HG02610 (cell line): ENCODE measurements at regions not wholly inside any gene's neighbourhood (a gene's known extent, or its start where the extent isn't known, plus 50 kb on each side); places are given as distances from the start of the nearest gene placed in this dataset.
"Not testable (repeated sequence)": the region's sequence is repeated elsewhere in the genome, so short reads cannot be mapped to it uniquely, and the experiment has no call there.

Experiments used
- ATAC-seq: cut with Tn5 transposase; IDR thresholded peaks from one replicate; pipeline ENCODE4 v1.9.1; 2021; ENCODE audit warnings: mild to moderate bottlenecking, moderate library complexity; ENCODE audit not compliant: unreplicated experiment

DNA sequence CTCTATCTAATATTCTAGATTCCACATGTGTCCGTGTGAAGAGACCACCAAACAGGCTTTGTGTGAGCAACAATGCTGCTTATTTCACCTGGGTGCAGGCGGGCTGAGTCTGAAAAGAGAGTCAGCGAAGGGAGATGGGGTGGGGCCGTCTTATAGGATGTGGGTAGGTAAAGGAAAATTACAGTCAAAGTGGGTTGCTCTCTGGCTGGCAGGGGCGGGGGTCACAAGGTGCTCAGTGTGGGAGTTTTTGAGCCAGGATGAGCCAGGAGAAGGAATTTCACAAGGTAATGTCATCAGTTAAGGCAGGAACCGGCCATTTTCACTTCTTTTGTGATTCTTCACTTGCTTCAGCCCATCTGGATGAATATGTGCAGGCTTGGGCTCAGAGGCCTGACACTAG lies 779.3 kb downstream of the RNF144A start:
- not testable (repeated sequence) for ATAC-seq

DNA sequence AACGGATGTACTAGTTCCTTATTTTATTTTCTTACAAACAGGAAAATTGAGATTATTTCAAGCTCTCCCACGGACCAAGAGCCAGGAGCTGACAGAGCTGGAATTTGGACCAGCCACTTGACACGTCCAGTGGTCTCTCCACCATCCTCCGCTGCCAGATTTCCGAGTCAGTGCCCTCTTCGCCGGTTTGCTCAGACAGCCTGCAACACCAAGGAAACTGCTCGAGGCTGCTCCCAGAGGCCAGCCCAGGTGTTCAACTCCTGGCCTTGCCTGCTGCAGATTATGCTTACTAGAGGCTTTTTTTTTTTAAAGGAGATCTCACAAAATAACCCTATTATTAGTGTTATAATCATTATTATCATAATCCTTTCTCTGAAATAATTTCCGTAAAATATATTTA lies 779.8 kb downstream of the RNF144A start:
- no peak for ATAC-seq

DNA sequence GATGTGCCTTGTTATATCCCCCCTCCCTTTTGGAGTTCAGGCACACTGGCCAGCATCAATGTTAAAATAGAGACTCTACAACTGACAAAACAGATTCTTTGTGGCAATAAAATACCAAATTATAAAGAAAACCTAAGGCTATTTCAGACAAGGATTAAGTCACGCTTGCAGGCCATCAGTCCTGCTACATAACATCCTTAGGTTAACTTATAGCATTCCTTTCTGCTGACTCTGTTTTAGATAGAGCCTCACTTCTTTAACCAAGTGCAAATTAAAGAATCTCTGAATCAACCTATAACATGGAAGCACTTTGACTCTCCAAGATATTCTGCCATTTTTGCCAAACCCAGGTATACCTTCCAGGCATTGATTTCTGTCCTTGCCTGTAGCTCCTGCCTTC lies 784.6 kb downstream of the RNF144A start:
- no peak for ATAC-seq

DNA sequence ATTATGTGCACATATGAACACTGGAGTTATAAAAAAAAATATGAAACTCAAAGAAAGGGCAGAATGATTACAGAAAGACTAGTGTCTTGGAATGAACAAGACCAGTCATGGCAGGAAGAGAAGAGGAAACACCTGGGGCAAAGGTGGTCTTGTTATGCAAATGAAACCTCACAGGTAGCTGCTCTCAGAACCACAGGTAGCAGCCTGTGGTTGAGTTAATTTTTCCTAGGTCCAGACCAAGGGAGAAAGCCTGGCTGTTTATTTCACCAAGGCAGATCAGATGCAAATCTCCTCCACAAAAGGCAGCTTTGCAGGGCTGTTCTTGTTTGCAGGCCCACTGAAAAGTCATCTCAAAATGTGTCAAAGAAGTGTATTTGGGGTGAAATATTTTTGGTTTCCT lies 785.8 kb downstream of the RNF144A start:
- no peak for ATAC-seq

DNA sequence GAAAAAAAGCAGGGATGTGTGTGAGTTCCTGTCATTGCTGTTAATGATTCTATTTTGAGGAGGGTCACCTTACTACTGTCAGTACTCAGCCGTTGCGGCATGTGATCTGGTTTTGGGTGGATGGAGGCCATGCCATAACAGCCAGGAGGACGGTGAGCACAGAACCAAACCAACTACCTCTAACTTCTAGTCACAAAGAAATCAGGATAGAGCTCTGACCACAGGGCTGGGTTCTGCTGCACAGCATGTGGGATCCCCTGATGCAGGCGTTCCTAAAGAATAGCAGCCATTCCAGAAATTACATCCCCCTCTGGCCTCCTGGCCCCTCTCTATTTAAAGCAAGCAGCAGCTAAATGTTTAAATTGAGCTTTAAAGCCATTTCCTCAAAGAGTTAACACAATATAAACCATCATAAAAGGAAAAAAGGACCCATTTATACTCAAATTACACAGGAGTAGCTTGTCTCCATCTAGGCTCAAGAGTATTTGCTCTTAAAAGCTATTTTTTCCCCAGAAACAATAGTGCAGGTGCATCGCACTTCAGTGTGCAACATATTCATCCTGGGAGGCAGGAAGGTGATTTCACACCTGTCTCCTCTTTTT lies 786.4 kb downstream of the RNF144A start:
- no peak for ATAC-seq

DNA sequence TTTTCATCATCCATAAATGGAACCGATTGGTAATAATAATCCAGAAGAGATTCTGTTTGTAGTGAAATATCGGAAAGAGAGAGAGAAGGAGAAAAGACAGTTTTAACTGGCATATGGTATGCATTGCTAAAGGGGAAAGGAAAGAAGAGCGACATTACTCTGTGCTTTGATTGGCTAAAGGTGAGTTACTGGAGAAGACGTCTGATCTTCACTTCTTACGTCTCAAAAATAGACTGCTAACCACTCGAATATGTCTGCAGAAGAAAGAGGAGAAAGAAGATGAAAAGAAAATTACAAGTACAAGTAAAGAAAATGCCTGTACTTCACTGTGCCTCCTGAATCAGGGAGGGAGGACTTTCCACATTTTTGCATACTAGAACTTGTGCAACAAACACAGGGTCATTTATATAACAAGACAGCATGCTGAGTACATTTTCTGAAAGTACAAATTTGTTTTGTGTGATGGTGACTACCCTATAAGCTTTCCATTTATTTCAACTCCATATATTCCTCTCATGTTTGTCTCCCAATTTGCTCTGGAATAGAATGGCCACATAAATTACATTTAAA lies 787.2 kb downstream of the RNF144A start:
- no peak for ATAC-seq

DNA sequence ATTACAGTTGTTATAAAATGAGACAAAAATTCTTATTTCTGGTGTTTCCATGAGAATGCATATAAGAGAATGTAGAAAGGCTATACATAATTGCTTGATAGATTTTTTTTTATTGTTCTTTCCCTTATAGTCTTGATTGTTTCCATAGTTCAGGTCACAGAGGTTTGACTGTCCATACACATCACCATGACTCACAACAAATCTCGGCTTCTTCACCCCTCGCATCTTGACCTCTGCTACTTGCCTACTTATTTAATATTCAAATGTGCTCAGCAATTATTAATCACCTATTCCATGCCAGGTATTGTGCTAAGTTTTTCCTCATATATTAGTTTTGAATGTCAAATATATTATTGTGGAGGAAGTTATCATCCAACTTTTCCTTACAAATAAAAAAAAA lies 789.6 kb downstream of the RNF144A start:
- ATAC-seq, result no peak

DNA sequence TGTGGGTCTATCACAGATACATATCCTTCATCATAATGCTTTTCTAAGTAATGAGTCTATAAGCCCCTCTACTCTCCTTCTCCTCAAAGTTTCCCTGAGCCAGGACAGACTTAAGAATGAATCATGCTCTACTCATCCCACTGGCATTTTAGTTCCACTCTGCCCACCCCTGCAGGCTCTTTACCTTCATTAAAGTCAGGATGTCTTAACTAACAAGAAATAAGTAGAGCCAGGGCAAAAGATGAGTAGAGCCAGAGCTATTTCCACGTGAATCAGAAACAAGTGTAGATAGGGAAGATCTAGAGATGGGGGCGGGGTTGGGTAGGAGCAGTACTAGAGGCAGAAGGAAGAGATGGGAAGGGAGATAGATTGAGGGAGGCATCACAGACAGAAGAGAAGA lies 790.5 kb downstream of the RNF144A start:
- no peak for ATAC-seq

DNA sequence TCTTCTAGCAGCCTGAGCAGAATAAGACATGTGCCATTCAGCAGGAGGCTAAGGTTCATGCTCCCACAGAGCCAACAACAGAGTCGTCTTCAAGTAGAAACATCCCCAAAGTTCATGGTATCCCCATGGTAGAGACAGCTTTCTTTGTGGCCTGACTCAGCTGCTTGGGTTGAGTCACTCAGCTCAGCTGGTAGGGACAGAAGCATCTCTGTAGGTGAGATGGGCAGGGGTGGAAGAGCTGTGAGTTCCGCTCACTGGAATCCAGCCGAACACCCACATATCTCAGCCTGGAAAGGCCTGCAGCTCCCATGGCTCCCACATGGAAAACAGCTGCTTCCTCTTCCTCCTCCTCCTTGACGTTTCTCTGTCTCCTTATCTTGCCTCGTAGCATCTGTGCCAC lies 792.7 kb downstream of the RNF144A start:
- ATAC-seq, result no peak

DNA sequence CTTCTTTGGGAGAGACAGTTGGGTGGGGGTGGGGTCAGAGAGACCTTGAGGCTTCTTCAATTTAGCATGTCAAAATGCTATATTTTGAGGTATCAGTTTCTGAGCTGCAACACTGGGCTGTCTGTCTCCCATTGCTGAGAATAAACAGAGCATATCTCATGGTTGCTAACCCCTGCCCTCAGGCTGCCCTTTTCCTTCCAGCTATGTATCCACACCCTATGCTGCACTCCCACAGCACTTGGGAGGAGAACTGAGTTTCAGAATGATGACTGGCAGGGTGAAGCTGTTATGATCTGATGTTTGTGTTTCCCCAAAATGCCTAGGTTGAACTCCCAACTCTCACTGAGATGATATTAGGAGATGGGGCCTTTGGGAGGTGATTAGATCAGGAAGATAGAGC lies 794.0 kb downstream of the RNF144A start:
- ATAC-seq, result no peak

DNA sequence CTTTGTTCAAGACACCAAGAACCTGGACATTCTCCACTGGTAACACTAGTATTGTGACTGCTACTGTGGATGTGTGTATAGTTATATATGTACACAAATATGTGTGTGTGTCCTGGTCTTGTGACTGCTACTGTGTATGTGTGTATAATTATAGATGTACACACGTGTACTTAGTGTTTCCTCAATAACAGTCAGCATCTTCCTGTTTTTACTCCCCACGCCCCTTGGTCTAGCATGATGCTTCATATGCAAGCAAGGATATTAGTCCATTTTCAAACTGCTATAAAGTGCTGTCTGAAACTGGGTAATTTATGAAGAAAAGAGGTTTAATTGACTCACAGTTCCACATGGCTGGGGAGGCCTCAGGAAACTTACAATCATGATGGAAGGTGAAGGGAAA lies 802.7 kb downstream of the RNF144A start:
- no peak for ATAC-seq

DNA sequence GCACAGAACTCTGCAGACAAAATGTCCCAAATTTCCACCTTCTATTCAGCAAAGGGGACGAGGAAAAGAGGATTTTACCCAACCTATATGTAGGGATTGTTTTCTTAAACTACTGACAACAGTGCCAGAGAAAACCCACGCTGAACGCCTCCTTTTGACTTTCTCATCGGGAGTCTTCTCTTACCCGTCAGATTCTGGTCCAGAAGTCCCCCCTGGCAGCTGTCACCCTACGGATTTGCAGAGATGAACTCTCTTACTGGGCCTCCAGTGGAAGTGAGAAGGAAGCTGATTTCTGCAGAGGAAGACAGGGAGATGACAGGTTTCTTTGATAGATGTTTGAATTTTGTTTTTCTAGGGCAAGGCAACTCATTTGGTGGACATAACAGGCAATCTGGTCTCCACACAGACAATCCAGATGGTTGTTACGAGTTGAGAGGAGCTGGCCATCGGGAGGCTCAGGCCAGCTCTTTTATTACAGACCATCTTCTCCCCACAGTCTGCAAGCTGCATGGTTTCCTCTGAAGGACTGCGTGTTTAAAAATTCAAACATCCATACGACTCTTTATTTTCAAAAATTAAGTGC lies 804.3 kb downstream of the RNF144A start:
- no peak for ATAC-seq

DNA sequence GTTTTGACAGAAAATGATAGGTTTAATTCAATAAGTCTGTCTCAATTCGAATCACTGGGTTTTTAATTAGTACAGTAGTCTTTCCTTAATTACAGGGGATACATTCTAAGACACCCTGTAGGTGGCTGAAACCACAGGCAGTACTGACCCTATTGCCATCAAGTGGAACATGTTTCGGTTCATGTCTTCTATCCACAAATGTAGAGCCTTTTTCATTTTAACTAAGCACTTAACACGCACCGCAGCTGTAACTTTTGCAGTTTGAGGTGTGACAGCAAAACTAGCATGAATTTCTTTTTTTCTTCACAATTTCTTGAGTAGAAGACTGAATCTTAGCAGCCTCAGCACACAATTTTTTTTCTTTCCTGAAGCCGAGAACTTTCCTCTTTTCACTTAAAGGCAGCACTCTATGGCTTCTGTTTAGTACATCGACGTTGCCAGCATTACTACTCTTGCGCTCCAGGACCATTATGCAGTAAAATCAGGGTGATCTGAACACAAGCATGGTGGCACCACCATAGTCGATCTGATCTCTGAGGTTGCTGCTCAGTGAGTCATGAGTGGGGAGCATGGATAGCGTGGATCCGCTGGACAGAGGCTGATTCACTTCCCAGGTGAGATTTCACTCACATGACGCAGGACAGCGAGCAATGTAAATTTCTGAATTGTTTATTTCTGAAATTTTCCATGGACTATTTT lies 805.1 kb downstream of the RNF144A start:
- no peak for ATAC-seq

DNA sequence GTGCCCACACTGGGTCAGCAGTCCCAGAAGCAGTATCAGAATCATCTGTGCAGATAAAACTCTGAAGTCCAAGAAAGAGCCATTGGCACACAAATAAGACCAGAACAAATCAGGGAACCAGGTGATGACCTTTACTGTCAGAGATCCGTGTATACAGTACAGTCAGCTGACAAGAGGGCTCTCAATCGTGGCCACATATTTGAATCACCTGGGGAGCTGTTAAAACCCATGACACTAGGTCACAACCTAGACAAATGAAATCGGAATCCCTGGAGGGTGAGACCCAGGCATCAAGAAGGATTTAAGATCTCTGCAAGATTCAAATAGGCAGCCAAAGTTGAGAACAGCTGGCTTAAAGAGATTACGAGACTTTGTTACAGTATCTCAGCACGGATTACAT lies 807.1 kb downstream of the RNF144A start:
- no peak for ATAC-seq

DNA sequence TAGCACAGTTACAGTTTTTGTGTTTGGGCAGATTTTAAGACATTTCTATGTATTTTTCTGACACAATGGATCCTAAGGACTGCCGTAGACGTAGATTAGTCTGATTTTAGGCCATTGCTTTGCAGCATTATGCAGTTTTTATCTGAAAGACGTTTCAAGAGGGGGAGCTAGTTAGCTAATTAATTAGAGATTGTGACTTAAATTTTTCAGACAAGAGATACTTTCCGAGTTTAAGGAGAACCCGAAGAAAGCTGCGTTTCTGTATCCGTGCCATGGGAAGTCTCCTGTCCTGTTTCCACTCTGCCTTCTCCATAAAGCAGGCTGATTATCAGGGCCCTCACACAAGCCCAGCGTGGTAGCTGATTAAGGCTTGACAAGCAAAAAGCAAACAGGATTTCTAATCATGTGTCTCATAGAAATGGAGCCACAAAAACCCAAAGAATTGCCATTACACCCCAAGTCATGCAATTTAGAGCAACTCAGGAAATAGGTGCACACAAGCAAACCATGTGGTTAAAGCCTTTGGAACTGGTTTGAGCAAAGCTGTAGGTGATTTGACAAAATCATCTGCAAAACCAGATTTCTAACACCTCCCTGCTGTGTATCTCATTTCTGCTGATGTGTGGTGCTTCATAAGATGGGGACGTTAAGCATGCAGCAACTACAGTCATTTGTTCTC lies 808.1 kb downstream of the RNF144A start:
- no peak for ATAC-seq

DNA sequence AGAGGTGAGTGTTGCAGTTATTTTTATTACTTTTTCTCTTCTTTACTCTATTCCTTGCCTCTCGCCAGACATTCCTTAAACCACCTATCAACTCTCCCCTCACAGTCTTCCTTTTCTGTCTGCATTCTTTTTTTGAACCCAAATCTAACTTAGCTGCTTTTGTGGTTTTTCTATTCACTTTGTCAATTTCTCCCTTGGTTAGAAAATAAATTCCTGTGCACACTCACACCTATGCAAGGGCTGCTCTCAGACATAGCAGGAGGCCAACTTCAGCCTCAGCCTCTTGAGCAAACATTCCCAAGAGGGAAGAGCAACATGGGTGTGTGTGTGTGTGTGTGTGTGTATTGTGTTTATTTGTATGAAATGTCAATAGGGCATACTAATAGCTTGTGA lies 808.6 kb downstream of the RNF144A start:
- ATAC-seq, result no peak

DNA sequence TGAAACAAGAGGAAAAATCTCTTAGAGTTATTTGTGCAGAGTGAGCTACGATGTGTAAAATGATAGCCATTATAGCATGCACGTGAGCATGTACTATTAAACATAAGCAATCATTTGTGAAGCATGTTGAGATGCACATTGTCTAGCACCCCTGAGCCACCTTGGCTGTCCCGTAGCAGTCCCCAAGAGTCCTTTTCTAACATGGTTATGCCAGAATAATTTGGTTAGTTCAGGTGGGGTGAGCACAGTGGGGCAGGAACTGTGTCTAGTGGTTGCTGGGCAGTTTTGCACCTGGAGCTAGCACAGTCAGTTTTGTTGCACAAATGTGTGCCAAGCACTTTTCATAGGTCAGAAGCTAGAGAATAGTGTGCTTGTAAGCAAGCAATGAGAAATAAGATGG lies 809.8 kb downstream of the RNF144A start:
- ATAC-seq, result no peak

DNA sequence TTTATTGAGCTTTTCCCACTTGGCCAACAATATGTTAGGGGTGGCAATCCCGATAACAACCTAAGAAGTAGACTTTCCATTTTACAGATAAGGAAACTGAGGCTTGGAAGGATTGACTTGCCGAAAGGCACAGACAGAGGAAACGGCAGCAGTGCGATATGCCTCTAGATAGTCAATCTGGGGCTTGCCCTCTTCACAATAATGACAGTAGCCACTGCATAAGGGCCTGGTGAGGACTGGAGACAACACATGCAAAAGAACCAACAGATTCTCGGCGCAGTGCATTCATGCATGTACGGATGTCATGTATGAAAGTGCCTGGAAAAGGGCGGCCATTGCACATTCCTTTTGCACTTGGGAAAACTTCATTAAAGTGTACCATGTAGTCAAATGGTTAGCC lies 811.2 kb downstream of the RNF144A start:
- ATAC-seq, result no peak

DNA sequence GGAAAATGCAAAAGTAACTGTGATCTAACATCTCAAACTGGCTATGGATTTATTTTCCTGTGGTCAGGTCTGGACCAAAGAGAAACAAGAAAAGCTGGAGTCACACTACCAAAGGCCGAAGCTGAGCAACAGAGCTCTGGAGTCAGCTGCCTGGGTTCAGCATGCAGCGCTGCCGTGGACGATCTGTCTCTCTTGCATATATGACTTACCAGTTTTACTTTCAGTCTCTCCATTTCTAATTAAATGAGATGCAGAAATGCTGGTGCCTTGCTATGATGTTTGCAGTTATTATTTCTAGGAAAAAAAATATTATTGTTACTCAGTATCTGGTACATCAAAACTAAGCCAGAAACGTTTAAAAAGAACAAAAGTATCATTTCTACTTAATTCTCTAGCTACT lies 813.2 kb downstream of the RNF144A start:
- no peak for ATAC-seq

DNA sequence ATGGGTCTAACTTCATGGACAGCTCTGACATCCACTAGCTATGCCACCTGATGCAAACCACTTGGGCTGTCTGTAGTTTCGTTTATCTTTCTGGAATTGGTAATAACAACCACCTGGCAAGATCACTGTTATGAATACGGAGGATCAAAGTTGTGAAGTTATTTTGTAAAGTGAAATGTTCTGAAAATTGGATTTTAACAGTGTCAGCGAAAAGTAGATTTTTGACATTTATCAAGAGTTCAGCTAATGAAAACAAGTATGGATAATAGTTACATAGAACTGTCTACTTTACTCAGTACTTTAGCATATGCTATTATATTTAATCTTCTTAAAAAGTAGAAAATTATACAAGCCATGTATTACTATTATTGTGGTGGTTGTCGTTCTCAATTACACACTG lies 813.8 kb downstream of the RNF144A start:
- no peak for ATAC-seq

DNA sequence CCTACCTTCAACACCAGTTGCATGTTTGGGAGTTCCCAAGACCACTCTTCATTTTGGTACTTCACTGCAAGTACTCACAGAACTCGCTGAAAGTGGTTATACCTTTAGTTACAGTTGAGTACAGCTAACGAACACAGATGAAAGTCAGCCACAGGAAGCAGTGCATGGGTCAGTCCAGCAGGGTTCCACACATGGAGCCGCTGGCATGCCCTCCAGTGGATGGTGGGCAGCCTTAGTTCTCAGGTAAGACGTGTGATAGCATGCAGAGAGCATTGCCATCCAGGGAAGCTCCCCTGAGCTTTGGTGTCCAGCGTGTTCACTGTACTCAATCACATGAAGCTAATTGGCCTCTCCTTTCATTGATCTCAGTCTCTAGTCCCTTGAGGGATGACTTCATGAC lies 815.3 kb downstream of the RNF144A start:
- no peak for ATAC-seq
